ENCODE measurements at regions not wholly inside any gene's neighbourhood (a gene's known extent, or its start where the extent isn't known, plus 50 kb on each side); places are given as distances from the start of the nearest gene placed in this dataset.

GRCh38 chr18:28916456-28916855 is 739.5 kb upstream of the CDH2 start:
- no peak for TF ChIP-seq EZH2phosphoT487 (IDR thresholded peaks at IDR 0.05; ENCODE audit: borderline replicate concordance, low read length)
- no peak for TF ChIP-seq CTCF (IDR thresholded peaks at IDR 0.05; ENCODE audit: low read depth, low read length, poor library complexity, severe bottlenecking)
- Histone ChIP-seq H3K4me1 (ENCODE audit: control insufficient read depth, low read length) (no peaks in the 10 kb centered on the region), H3K4me2 (ENCODE audit: low read length) (no peak overlapping the region), H4K20me1 (ENCODE audit: control insufficient read depth, insufficient read depth, low read depth, low read length) (no peaks in the 10 kb centered on the region), H3F3A (ENCODE audit: control insufficient read depth, insufficient read depth) (no peaks in the 10 kb centered on the region), H3K9me3 (ENCODE audit: control insufficient read depth, insufficient read depth, low read length) (peaks cover 3% of the 10 kb centered on the region; the same call in 1 of the 2 replicates), H3K27ac (ENCODE audit: low read depth, low read length) (no peak overlapping the region), H3K79me2 (ENCODE audit: control insufficient read depth, low read length) (no peaks in the 10 kb centered on the region), H3K4me3 (ENCODE audit: low read length) (no peak overlapping the region), H3K27me3 (ENCODE audit: control insufficient read depth, low read length) (no peaks in the 10 kb centered on the region), H3K36me3 (ENCODE audit: control insufficient read depth, low read length) (no peaks in the 10 kb centered on the region), H3K9me2 (replicated peaks; ENCODE audit: control insufficient read depth, low read length) (no peaks in the 10 kb centered on the region)

GRCh38 chr18:28905509-28905908 is 728.6 kb upstream of the CDH2 start:
- Histone ChIP-seq H3K4me2 (ENCODE audit: low read length) (no peak overlapping the region), H4K20me1 (ENCODE audit: control insufficient read depth, insufficient read depth, low read depth, low read length) (no peaks in the 10 kb centered on the region), H3K36me3 (ENCODE audit: control insufficient read depth, low read length) (no peaks in the 10 kb centered on the region), H3K9me3 (ENCODE audit: control insufficient read depth, insufficient read depth, low read length) (no peaks in the 10 kb centered on the region), H3K27ac (ENCODE audit: low read depth, low read length) (no peak overlapping the region), H3F3A (ENCODE audit: control insufficient read depth, insufficient read depth) (no peaks in the 10 kb centered on the region), H3K79me2 (ENCODE audit: control insufficient read depth, low read length) (no peaks in the 10 kb centered on the region), H3K27me3 (ENCODE audit: control insufficient read depth, low read length) (no peaks in the 10 kb centered on the region), H3K4me1 (ENCODE audit: control insufficient read depth, low read length) (no peaks in the 10 kb centered on the region), H3K4me3 (ENCODE audit: low read length) (no peak overlapping the region), H3K9me2 (replicated peaks; ENCODE audit: control insufficient read depth, low read length) (no peaks in the 10 kb centered on the region)
- TF ChIP-seq EZH2phosphoT487 (IDR thresholded peaks at IDR 0.05; ENCODE audit: borderline replicate concordance, low read length), result no peak
- TF ChIP-seq CTCF (IDR thresholded peaks at IDR 0.05; ENCODE audit: low read depth, low read length, poor library complexity, severe bottlenecking), result no peak

GRCh38 chr18:28904789-28905364 is 727.9 kb upstream of the CDH2 start:
- no peak overlapping the region for H3K4me3 ChIP-seq (ENCODE audit: low read length)
- no peak overlapping the region for H3K4me2 ChIP-seq (ENCODE audit: low read length)

More at GRCh38 chr18:28904789-28905364, 727.9 kb upstream of the CDH2 start:
- H3K9me3 ChIP-seq (ENCODE audit: control insufficient read depth, insufficient read depth, low read length), result no peaks in the 10 kb centered on the region
- no peaks in the 10 kb centered on the region for H3K9me2 ChIP-seq (replicated peaks; ENCODE audit: control insufficient read depth, low read length)
- no peaks in the 10 kb centered on the region for H3F3A ChIP-seq (ENCODE audit: control insufficient read depth, insufficient read depth)
- H3K36me3 ChIP-seq (ENCODE audit: control insufficient read depth, low read length), result no peaks in the 10 kb centered on the region
- TF ChIP-seq CTCF (IDR thresholded peaks at IDR 0.05; ENCODE audit: low read depth, low read length, poor library complexity, severe bottlenecking) (no peak), EZH2phosphoT487 (IDR thresholded peaks at IDR 0.05; ENCODE audit: borderline replicate concordance, low read length) (no peak)
- H3K4me1 ChIP-seq (ENCODE audit: control insufficient read depth, low read length), result no peaks in the 10 kb centered on the region
- H4K20me1 ChIP-seq (ENCODE audit: control insufficient read depth, insufficient read depth, low read depth, low read length), result no peaks in the 10 kb centered on the region
- H3K79me2 ChIP-seq (ENCODE audit: control insufficient read depth, low read length), result no peaks in the 10 kb centered on the region
- no peak overlapping the region for H3K27ac ChIP-seq (ENCODE audit: low read depth, low read length)
- H3K27me3 ChIP-seq (ENCODE audit: control insufficient read depth, low read length), result no peaks in the 10 kb centered on the region

All from DOHH2 (cell line).